GM23248 (cell line): ENCODE measurements at regions not wholly inside any gene's neighbourhood (a gene's known extent, or its start where the extent isn't known, plus 50 kb on each side); places are given as distances from the start of the nearest gene placed in this dataset.

Experiments
- EZH2 ChIP-seq: fragments of 200-600 bp; sonication (generic); IDR thresholded peaks from 2 replicates; pipeline ENCODE4 v1.6.1; 2018; ENCODE audit warnings: antibody characterized with exemption, mild to moderate bottlenecking; ENCODE audit not compliant: insufficient read depth, poor library complexity, severe bottlenecking
- EZH2phosphoT487 ChIP-seq: fragments of 200-600 bp; sonication (generic); IDR thresholded peaks from 2 replicates; pipeline ENCODE4 v1.6.1; 2018; ENCODE audit warnings: antibody characterized with exemption, moderate library complexity, mild to moderate bottlenecking, low read depth; ENCODE audit not compliant: insufficient read depth

DNA sequence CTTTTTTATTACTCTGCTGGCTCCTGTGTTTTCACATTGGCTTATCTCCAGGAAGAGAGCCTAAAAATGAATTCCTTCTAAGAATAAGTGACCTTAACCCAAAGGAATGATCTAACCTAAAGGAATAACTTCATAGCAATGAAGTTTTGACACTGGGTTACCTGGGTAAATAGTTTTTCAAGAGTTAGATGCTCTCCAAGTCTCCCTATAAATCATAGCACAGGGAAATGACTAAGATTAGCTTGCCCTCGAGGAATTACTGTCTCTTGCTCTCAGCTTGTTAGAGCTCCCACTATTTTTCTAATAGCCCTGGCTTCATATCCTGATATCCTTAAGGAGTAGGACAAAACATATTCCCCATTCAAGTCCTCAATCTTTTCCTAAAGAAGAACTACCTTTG, 66.3 kb downstream of the SPRY2 start:
- no peak for TF ChIP-seq EZH2
- no peak for TF ChIP-seq EZH2phosphoT487
